22Rv1 (cell line): ENCODE measurements at regions not wholly inside any gene's neighbourhood (a gene's known extent, or its start where the extent isn't known, plus 50 kb on each side); places are given as distances from the start of the nearest gene placed in this dataset.
"Not testable (repeated sequence)": the region's sequence is repeated elsewhere in the genome, so short reads cannot be mapped to it uniquely, and the experiment has no call there.

ENCODE experiments used
- CTCF ChIP-seq: fragments of 450-650 bp; IDR thresholded peaks from 2 replicates; pipeline ENCODE4 v1.5.1; 2017; ENCODE audit warnings: mild to moderate bottlenecking
- ZFX ChIP-seq: fragments of 450-650 bp; IDR thresholded peaks from 2 replicates; pipeline ENCODE4 v1.6.1; 2017; ENCODE audit warnings: antibody characterized with exemption, borderline replicate concordance

DNA sequence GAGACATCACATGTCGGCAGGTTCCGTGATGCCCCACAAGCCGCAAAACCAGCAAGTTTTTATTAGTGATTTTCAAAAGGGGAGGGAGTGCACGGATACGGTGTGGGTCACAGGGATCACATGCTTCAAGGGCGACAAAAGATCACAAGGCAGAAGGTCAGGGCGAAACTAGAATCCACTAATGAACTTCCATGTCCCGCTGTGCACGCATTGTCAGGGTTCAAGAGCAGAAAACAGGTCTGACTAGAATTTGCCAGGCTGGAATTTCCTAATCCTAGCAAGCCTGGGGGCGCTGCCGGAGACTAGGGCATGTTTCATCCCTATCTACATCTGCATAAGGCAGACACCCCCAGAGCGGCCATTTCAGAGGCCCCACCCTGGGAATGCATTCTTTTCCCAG lies 225.2 kb downstream of the NPHP4 start:
- not testable (repeated sequence) for TF ChIP-seq CTCF, ZFX
